ENCODE measurements at regions not wholly inside any gene's neighbourhood (a gene's known extent, or its start where the extent isn't known, plus 50 kb on each side); places are given as distances from the start of the nearest gene placed in this dataset.

DNA sequence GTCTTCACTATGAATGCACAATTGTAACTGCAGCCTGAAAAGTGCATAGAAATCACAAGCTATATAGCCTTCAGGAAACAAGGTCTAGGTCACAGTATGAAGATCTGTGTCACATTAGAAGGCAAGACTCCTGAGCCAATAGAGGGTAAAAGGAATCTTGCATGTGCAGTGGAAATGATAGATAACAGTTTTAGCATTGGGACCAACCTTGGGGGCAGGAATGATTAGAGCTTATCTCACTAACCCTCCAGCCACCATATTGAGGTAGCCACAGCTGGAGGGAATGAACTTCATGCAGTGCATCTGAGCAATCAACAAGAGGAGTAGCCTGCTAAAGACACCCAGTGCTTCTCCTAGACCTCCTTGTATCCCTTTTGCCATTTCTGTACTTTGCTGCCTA is 390.1 kb downstream of the LTN1 start:
- DNase-seq (ENCODE audit: low read depth): no peak
- H3K4me3 ChIP-seq (ENCODE audit: low read length): no peak overlapping the region
- TF ChIP-seq, protein P1, sequence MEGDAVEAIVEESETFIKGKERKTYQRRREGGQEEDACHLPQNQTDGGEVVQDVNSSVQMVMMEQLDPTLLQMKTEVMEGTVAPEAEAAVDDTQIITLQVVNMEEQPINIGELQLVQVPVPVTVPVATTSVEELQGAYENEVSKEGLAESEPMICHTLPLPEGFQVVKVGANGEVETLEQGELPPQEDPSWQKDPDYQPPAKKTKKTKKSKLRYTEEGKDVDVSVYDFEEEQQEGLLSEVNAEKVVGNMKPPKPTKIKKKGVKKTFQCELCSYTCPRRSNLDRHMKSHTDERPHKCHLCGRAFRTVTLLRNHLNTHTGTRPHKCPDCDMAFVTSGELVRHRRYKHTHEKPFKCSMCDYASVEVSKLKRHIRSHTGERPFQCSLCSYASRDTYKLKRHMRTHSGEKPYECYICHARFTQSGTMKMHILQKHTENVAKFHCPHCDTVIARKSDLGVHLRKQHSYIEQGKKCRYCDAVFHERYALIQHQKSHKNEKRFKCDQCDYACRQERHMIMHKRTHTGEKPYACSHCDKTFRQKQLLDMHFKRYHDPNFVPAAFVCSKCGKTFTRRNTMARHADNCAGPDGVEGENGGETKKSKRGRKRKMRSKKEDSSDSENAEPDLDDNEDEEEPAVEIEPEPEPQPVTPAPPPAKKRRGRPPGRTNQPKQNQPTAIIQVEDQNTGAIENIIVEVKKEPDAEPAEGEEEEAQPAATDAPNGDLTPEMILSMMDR (IDR thresholded peaks at IDR 0.05; ENCODE audit: insufficient read depth, low read depth, low read length, missing control alignments): no peak

DNA sequence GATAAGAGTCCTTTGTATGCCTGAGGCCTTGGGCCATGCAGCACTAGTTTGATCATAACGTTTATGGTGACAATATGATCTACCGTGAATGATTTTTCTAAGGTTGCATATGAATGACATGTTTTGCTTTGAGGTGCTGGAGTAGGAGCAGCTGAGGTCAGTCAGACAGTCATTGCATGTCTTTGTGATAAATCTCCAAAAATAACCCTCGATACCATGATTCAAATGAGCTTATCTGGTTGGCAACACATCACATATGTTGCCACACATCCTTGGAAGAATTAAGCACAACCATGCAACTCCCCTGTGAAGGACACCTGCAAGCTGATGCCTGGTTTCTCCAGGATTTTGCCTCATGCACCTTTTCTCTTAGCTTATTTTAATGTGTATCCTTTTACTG is 394.5 kb downstream of the LTN1 start:
- TF ChIP-seq, protein P1 (IDR thresholded peaks at IDR 0.05; ENCODE audit: insufficient read depth, low read depth, low read length, missing control alignments): no peak
- DNase-seq (ENCODE audit: low read depth): no peak
- H3K4me3 ChIP-seq (ENCODE audit: low read length): no peak overlapping the region

DNA sequence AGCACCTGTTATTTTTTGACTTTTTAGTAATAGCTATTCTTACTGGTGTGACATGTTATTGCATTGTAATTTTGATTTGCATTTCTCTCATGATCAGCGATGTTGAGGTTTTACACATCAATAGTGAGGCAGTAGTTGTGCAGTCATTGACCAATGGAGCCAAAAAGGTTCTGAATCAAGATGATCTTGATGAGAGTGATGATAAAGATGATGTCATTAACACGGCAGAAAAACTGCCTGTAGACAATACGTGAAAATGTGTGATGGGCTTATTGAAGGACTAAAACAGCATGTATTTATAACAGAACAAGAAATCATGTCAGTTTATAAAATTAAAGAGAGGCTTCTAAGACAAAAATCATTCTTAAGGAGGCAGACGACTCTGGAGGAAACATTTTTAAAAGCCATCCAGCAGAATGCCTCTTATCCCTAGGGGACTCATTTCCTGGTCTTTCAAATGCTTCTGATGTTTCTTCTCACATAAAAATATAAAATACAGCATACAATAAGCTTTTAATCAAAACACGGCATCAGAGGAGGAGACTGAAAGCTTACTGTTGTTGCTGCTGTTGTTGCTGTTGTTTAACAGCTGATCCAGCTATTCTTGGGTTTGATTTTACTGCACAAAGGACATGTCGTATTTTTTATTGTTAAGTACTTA is 400.3 kb downstream of the LTN1 start:
- DNase-seq (ENCODE audit: low read depth): no peak
- no peak overlapping the region for H3K4me3 ChIP-seq (ENCODE audit: low read length)
- TF ChIP-seq, protein P1 (IDR thresholded peaks at IDR 0.05; ENCODE audit: insufficient read depth, low read depth, low read length, missing control alignments): no peak

DNA sequence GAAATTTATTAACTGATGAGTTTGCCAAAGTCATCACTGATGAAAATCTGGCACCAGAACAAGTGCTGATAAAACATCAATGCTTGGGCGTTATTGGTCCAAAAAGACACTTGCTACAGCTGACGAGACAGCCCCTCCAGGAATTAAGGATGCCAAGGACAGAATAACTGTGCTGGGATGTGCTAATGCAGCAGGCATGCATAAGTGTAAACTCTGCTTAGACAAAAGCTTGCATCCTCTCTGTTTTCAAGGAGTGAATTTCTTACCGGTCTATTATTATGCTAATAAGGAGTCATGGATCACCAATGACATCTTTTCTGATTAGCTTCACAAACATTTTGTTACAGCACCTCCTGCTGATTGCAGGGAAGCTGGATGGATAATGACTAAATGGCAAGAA is 402.0 kb downstream of the LTN1 start:
- DNase-seq (ENCODE audit: low read depth): no peak
- TF ChIP-seq, protein P1 (IDR thresholded peaks at IDR 0.05; ENCODE audit: insufficient read depth, low read depth, low read length, missing control alignments): no peak
- H3K4me3 ChIP-seq (ENCODE audit: low read length): no peak overlapping the region

DNA sequence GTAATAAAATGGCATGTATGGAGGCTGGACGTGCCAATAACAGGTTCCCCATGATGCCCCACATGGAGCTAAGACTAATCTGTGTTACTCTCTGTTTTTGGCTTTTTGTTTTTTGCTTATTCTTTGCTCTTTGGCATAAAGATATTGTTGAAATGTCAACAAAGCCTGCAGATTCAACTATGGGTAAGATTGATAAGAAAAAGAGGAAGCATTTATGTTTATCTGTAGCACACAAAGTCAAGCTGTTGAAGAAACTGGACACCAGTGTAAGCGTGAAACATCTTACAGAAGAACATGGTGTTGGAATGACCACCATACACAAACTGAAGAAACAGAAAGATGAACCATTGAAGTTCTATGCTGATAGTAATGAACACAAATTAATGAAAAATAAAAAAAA is 402.7 kb downstream of the LTN1 start:
- DNase-seq (ENCODE audit: low read depth): no peak
- TF ChIP-seq, protein P1 (IDR thresholded peaks at IDR 0.05; ENCODE audit: insufficient read depth, low read depth, low read length, missing control alignments): no peak
- no peak overlapping the region for H3K4me3 ChIP-seq (ENCODE audit: low read length)

DNA sequence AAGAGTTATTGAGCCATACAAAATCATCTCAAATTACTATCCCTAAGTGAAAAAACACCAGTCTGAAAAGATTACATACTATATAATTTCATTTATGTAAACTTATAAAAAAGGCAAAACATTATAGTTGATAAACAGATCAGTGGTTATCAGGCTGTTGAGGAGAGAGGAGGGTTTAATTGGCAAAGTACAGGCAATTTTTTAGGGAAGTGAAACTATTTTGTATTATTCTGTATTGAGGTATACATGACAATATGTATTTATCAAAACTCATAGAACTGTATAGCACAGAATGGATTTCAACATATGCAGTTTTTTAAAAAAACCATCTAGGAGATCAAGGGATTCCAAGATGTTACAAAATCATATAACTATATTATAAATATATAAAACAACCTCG is 403.7 kb downstream of the LTN1 start:
- no peak overlapping the region for H3K4me3 ChIP-seq (ENCODE audit: low read length)
- TF ChIP-seq, protein P1 (IDR thresholded peaks at IDR 0.05; ENCODE audit: insufficient read depth, low read depth, low read length, missing control alignments): no peak
- DNase-seq (ENCODE audit: low read depth): no peak

DNA sequence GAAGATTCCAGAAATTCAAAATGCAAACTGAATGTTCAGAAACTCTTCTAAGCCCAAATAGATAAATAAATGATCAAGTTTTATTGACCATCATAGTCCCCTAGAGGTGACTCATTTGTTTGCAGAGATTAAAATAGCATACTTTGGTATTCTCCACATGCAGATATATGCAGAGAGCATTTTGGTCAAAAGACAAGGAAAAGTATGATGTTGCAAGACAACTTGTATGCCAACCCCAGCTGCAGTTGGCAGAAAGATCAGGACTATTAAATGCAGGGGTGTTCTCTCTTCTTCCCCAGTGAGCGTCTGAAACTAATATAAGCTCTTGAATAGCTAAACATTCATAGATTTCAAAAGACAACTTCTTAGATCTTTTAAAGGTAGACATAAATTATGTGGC is 404.9 kb downstream of the LTN1 start:
- TF ChIP-seq, protein P1 (IDR thresholded peaks at IDR 0.05; ENCODE audit: insufficient read depth, low read depth, low read length, missing control alignments): no peak
- no peak for DNase-seq (ENCODE audit: low read depth)
- H3K4me3 ChIP-seq (ENCODE audit: low read length): no peak overlapping the region
